ENCODE measurements at regions not wholly inside any gene's neighbourhood (a gene's known extent, or its start where the extent isn't known, plus 50 kb on each side); places are given as distances from the start of the nearest gene placed in this dataset.

DNA sequence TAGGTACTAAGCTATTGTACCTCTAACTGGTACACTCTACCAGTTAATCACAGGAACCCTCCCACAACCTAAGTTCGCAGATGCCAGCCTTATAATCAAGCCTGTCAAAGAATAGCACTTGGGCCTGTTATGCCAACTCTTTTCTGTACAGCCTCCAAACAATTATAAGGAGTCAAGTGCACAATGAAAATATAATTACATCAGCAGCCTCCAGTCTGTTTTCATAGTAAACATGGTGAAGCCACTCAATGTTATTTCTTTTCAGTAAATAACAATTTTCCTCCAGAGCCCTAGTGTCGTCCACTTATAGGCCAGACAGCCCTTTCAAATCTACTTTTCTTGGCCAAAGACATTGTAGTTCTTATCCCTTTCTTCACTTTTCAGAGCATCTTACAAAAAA is 82.7 kb upstream of the CARMIL1 start:
- TF ChIP-seq, protein P1, sequence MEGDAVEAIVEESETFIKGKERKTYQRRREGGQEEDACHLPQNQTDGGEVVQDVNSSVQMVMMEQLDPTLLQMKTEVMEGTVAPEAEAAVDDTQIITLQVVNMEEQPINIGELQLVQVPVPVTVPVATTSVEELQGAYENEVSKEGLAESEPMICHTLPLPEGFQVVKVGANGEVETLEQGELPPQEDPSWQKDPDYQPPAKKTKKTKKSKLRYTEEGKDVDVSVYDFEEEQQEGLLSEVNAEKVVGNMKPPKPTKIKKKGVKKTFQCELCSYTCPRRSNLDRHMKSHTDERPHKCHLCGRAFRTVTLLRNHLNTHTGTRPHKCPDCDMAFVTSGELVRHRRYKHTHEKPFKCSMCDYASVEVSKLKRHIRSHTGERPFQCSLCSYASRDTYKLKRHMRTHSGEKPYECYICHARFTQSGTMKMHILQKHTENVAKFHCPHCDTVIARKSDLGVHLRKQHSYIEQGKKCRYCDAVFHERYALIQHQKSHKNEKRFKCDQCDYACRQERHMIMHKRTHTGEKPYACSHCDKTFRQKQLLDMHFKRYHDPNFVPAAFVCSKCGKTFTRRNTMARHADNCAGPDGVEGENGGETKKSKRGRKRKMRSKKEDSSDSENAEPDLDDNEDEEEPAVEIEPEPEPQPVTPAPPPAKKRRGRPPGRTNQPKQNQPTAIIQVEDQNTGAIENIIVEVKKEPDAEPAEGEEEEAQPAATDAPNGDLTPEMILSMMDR (conservative IDR thresholded peaks at IDR 0.05), result no peak
- TF ChIP-seq ZFX (IDR thresholded peaks at IDR 0.05), result no peak

Data from C4-2B (cell line).